ENCODE measurements at regions not wholly inside any gene's neighbourhood (a gene's known extent, or its start where the extent isn't known, plus 50 kb on each side); places are given as distances from the start of the nearest gene placed in this dataset.

DNA sequence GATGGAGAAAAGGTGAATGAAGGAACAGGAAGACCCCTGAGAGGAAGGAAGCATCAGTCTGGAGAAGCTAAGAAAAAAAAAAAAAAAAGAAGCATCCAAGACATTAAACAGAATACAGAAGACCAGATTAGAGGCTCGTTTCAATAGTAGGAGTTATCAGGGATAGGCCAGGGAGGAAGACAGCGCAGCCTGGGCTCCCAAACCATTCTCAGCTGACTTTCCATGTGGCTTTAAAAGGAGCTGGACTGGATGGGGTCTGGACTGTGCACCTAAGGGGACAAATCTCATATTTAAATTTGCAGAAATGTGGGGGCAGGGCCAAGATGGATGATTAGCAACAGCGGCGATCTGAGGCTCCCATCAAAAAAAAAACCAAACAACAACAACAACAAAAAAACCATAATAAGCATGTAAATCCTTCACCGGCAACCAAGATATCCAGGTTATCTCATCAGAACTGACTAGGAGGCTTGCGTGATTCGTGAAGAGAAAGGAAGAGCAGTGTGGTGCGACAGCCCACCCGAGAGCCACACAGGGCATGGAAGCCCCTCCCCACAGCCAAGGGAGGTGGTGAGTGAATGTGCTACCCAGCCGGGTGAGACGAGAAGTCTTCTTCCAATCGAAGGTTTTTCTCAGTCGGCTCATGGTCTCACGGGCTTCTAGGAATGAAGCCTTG lies 114.9 kb upstream of the ADAMTS16 start:
- no peak for DNase-seq (ENCODE audit: low read depth in 2 of 2, low spot score in 1 of 2)

DNA sequence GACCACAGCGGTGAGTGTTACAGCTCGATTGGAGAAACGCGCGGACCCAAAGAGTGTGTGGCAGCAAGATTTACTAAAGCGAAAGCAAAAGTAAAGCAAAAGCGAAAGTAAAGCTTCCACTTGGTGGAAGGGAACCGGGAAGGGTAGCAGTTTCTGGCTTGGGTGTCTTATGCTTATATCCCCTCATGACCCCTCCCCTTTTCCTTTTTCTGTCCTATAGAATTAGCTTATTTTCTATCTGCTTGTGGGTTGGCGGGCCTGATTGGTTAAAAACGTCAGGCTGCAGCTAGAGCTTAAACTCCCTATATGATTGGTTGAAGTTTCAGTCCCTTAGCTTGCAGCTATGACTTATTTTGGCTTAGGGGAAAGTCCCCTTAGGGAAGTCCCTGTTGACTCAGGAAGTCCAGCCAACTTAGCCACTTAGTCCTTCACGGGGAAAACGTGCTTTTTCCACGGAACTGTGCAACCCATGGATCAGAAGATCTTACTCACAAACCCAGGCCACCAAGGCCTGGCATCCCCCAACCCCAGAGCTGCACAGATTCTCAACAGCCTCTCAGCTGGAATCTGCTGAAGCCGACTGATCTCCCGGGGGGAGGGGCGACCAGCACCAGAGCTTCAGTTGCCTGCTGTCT lies 114.2 kb upstream of the ADAMTS16 start:
- DNase-seq (ENCODE audit: low read depth in 2 of 2, low spot score in 1 of 2) = no peak

DNA sequence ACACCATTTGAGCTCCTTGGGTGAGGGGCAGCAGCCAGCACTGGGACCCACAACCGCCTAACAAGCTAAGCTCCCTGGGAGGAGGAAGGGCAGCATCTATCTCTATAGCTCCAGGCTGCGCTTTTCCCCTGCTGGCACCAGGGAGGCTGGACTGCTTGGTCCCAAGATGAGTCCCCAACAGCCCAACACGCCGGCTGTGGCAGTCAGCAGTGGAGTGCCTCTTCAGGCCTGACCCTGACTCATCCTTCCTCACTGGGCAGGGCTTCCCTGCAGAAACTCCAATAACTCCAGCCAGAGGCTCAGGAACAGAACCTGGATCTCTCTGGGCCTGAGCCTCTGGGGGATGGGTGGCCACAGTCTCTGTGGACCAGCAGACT lies 113.7 kb upstream of the ADAMTS16 start:
- DNase-seq (ENCODE audit: low read depth in 2 of 2, low spot score in 1 of 2) = no peak

DNA sequence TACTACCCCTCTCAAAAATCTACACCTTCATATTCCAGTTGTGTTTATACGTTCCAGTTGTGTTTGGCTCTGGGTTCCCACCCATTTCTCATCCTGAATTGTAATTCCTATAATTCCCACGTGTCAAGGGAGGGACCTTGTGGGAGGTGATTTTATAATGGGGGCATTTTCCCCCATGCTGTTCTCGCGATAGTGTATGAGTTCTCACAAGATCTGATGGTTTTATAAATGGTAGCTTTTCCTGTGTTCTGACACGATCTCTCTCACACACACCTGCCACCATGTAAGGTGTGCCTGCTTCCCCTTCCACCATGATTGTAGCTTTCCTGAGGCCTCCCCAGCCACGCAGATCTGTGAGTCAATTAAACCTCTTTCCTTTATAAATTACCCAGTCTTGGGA lies 108.5 kb upstream of the ADAMTS16 start:
- DNase-seq (ENCODE audit: low read depth in 2 of 2, low spot score in 1 of 2) = no peak

DNA sequence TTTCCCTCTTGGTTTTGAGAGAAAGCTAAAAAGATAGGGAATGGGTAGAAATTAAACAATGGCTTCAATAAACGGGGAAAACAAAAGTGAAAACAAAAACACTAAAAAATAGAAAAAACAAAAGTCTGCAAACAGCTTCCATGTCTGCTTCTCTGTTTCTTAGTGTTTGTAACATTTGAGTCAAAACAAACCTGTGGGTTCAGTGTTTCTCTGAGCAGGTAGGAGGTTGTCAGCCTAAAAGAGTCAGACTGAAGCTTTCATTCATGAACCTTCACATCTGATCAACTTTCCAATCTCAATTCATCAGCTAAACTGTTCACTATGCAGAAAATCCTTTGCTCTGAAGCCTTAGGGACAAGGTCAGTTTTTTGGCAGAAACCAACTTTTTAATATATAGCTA lies 102.5 kb upstream of the ADAMTS16 start:
- no peak for DNase-seq (ENCODE audit: low read depth in 2 of 2, low spot score in 1 of 2)

DNA sequence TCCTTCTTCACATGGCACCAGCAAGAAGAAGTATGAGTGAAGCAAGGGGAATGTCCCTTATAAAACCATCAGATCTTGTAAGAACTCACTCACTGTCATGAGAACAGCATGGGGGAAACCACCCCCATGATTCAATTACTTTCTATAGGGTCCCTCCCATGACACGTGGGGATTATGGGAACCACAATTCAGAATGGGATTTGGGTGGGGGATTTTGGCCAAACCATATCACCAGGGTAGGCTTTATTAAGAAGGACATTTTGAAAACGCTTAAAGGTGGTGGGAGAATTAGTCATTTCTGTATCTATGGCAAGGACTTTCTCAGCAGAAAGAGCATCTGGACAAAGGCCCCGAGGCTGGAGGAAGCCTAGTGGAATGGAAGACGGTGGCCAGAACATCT lies 100.2 kb upstream of the ADAMTS16 start:
- no peak for DNase-seq (ENCODE audit: low read depth in 2 of 2, low spot score in 1 of 2)

DNA sequence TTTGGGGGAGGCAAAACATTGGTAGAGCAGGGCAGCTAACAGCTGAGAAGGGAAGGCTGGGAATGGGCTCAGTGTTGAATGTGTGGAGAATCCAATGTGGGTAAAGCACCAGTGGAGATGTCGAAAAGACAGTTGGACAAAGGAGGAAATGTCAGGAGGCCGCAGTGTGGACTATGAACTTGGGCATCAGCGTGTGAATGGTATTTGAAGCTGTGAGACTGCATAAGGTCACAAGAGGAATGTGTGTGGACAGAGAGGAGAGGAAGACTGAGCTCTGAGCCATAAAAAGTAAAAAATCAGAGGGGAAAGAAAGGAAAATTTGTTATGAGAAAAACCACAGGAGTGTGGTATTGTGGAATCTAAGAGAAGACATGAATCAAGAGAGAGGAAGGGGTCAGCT lies 99.4 kb upstream of the ADAMTS16 start:
- no peak for DNase-seq (ENCODE audit: low read depth in 2 of 2, low spot score in 1 of 2)

DNA sequence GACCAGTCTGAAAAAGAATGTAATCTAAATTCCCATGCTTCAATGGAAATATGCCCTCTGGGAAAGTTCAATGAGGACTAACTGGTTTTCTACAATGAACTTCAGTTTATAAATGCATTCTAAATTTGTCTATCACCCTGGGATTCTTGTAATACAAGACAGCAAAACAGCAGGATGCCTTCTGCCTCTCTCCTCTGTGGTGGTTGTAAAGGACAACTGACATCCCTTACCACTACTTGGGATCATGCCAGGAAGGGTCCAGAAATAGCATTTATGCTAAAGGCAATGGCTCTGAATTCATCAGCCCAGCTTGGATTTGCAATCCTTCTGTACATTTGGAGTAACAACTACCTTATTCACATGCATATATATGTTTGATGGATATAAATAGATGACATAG lies 97.3 kb upstream of the ADAMTS16 start:
- DNase-seq (ENCODE audit: low read depth in 2 of 2, low spot score in 1 of 2) = no peak

DNA sequence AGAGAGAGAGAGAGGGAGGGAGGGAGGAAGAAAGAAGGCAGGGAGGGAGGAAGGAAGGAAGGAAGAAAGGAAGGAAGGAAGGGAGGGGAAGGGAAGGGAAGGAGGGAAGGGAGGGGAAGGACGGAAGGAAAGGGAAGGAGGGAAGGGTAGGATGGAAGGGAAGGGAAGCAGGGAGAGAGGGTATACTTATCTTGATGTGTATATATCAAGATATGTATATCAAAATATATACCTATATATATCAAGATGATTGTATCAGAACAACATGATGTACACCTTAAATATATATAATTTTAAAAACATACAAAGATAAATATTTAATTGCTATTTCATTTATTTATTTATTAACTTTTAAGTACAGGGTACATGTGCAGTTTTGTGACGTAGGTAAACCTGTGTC lies 96.8 kb upstream of the ADAMTS16 start:
- no peak for DNase-seq (ENCODE audit: low read depth in 2 of 2, low spot score in 1 of 2)

DNA sequence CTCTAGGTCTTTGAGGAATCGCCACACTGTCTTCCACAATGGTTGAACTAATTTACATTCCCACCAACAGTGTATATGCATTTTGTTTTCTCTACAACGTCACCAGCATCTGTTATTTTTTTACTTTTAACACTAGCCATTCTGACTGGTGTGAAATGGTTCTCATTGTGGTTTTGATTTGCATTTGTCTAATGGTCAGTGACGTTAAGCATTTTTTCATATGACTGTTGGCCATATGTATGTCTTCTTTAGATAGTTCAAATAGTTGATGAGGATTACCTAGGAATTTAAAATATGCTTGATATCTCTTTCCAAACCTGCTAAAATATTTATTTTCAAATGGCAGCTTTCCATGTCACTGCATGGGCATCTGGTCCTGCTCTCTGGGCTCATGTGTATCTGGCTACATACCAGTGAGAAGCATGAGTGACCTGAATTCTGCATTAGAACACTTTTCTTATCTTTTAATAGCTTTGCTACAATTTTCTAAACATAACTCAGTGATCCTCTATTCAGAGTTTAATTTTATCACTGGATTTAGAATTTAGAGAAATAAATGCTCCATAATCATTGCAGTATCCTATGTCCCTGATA lies 95.8 kb upstream of the ADAMTS16 start:
- no peak for DNase-seq (ENCODE audit: low read depth in 2 of 2, low spot score in 1 of 2)

DNA sequence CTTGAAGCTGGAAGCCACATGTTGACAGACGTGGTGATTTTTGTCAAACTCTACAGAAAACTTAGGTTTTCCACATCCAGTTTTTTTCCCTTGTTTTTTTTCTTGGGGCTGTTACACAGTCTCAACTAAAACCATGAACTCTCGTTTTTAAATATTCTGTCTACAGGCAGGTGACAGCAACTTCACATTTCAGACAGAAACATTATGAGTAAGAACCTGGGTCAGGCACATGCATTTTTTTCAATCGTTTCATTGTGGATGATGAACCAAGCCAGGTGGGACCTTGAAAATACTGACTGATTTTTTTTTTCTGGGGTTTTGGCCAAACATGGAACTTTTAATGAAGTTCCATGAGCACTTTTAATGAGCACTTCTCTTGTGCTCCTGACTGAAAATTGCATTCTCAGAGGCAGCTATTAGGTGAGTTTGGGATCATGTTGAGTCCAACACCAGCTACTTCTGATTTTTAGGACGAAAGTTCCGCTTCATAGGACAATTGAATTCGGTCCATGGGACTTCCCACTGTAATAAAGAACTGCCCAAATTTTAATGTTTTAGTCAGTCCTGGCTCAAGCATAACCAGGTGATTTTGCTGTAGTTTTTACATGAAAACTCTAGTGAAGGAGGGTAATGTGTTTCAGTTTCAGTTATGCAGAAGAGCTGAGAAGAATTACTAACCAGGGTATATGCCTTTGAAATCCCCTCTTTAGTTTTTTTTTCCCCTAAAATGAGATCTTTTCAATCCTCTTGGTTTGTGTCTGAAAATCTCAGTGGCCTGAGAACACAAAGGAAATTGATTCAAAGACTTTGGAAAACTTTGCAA lies 93.2 kb upstream of the ADAMTS16 start:
- no peak for DNase-seq (ENCODE audit: low read depth in 2 of 2, low spot score in 1 of 2)

DNA sequence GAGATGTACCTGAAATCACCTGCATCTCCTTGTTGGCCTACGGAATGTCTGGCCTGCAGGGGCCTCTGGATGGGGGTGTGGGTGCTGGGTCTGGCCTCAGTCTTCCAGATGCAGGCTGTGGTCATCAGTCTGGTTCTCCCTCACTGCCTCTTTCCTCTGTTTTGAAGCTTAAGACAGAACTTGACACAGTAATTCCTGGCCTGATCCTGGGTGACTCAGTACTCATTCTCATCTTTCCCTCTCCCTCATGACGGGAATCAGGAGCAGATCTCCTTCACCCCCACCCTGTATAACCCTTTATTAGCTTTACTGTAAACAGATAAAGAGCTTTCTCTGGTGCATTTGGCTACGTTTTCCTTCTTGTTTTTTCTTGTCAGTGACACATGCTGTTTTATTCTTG lies 89.3 kb upstream of the ADAMTS16 start:
- DNase-seq (ENCODE audit: low read depth in 2 of 2, low spot score in 1 of 2) = no peak

DNA sequence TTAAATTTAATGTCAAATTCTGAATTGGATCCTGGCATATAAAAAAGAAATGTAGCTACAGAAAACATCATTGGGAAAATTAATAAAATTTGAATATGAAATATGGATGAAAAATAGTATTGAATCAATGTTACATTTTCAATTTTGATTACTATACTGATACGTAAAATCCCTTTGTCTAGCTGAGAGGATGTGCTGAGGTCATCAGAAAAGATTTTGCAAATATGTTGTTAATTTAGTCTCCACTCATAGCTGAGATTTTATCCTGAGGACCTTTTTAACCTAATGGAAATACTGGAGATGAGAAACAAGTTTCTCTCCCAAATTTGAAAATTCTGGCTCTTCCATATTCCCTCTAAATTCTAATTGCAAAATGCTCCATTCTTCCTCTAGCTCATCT lies 84.4 kb upstream of the ADAMTS16 start:
- no peak for DNase-seq (ENCODE audit: low read depth in 2 of 2, low spot score in 1 of 2)

DNA sequence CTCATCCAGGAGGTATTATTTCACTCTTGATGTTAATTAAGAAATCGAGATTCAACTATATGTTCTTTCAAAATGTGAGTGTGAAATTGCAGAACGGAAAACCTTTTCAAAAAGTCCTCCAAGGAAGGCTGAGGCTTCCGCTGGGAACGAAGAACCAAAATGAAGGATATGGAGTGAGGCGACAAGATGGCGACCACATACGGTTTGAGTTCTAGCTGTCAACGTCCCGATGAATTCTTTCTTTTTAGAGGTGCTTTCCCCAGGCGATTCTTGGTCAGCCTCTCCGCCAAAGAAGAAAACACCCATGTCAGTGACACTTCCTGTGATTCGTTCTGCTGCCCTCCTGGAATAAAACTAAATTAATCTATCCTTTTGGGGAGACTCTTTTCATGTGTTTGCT lies 78.3 kb upstream of the ADAMTS16 start:
- no peak for DNase-seq (ENCODE audit: low read depth in 2 of 2, low spot score in 1 of 2)

DNA sequence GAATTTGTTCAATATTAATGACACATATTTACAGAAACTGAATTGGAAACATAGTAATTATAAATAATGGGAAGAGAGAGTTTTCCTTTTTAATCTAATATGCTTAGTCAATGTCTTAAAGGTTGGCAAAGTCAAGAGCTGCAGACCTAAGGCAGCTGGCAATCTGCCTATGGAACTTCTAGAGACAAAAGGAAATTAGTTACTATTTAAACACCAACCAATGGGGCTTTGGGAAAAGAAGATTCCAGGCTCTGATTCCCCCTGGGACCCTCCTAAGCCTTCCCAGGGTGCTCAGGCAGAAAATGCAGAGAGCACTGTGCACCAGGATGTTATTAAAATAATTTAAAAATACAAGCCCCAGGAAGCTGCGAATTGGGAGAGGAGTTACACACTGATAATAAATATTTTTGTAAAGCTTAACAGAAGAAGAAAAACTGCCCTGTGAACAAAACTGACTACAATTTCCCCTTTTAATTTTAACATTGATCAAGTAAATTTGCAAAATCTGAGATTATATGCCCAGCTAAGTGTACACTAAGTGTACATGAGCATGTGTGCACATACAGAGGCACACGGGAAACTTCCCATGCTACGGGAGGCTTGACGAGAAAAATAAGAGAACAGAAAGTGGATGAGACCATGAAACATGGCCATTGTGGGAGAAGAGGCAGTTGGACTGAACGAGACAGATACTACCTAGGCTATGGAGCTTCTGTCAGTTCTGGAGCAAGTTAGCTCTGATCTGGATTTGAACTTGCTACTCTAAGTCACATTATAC lies 77.4 kb upstream of the ADAMTS16 start:
- DNase-seq (ENCODE audit: low read depth in 2 of 2, low spot score in 1 of 2) = no peak

DNA sequence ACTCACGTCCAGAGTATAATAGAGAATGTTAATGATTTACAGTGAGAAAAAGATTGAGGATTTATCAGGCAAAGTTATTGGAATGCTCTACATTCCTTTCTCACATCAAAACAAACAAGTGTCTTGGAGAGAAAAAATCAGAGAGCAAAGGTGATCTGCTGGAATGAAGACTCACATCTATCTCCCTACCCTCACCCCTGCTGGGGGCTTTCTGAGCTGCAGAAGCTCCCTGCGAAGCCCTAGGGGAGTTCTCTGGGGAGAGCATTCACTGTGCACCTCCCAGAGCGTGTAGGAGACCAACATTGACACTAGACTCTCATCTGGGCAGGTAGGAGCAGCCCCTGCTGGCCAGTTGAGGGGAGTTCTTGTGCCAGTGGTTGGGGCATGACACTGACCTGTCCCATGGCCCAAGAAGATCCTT lies 76.6 kb upstream of the ADAMTS16 start:
- no peak for DNase-seq (ENCODE audit: low read depth in 2 of 2, low spot score in 1 of 2)

DNA sequence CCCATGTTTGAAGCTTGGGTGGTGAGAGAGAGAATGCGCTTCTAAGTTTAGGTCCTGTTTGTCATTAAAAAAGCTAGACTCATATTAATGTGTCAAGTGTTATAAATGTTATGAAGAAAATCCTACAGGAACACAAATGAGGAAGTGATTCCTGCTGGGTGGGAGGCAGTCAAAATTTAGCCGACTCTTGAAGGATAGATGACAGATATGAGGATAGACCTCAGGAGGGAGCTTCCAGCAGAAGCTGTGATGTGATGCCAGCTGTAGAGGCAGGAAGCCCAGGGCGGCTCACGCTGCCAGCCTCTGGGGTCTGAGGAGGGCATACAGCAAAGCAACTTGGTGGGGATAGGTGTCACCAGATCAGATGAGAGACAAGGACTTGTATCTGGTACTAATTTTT lies 74.7 kb upstream of the ADAMTS16 start:
- DNase-seq (ENCODE audit: low read depth in 2 of 2, low spot score in 1 of 2) = no peak

DNA sequence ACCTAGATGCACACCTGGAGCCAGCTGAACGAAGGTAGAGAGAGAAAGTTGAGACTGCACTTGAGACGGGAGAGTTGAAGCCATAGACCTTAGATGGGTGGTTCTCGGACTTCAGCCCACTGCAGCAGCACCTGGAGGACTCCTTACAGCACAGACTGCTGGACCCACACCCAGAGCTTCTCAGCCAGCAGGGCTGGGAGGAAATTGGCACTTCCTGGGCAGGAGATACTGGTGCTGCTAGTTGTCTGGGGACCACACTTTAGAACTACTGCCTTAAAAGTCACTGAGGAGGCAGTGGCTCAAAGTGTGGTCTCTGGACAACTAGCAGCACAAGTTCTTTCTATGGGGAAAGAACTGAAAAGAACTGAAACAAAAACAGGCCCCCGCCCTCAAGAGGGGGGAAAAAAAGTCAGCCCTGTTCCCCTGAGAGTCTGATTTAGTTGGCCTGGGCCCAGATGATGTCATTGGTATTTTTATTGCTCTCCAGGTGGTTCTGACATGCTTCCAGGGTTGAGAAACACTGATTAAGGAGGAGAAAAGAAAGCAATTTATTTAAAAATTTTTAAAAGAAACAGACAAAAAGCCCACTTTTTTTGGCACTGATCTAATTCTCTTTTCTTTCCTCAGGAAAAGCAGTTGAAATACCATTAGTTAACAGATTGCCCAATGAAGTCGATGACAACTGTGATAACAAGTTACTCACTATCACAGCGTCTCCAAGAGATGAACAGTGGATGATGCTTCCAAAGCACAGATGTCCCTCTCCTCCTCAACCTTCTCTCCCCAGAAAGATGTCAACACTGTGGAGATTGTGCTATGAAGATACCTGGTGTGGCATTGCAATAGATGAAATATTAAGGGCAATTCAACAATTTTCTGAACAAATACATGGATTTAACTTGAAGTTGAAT lies 73.6 kb upstream of the ADAMTS16 start:
- DNase-seq (ENCODE audit: low read depth in 2 of 2, low spot score in 1 of 2) = no peak

DNA sequence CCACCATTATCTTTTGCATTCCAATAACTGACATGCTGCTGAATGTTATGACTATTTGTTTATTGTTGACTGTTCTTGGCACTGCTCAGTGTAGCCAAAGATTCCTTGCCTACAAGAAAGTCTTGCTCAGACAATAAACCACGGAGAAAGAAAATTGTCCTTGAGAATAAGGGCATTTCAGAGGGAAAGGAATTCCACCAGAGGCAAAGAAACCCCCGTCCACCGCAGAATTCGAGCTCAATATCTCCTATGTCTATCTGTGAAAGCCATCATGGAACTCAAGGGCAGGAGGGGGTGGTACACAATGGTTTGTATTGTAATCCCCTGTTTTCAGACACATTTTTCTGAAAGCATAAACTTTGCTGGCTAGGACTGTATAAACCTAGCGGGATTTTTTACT lies 70.3 kb upstream of the ADAMTS16 start:
- no peak for DNase-seq (ENCODE audit: low read depth in 2 of 2, low spot score in 1 of 2)

DNA sequence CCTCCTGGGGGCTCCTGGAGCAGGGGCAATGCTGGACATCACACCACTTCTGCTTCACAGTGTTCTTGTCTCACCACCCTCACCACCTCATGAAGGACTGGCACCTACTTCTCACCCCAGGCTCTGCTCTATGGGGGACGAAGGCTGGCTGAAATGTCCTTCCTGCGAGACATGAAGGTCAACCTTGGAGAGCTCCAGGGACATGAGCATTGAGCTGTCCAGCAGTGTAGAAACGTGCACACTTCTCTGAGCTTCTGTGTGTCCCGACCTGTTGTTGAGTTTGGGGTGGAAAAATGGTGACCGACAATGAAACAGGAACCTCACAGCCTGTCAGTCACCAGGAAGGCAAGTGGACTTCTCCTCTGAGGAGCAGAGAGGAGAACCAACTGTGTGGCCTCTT lies 68.6 kb upstream of the ADAMTS16 start:
- no peak for DNase-seq (ENCODE audit: low read depth in 2 of 2, low spot score in 1 of 2)

All from stimulated activated CD8-positive, alpha-beta memory T cell treated with anti-CD3 and anti-CD28 coated beads, Interleukin-4, amount 100 ng/mL, for 4 hours (primary cell).